ENCODE measurements at regions not wholly inside any gene's neighbourhood (a gene's known extent, or its start where the extent isn't known, plus 50 kb on each side); places are given as distances from the start of the nearest gene placed in this dataset.

DNA sequence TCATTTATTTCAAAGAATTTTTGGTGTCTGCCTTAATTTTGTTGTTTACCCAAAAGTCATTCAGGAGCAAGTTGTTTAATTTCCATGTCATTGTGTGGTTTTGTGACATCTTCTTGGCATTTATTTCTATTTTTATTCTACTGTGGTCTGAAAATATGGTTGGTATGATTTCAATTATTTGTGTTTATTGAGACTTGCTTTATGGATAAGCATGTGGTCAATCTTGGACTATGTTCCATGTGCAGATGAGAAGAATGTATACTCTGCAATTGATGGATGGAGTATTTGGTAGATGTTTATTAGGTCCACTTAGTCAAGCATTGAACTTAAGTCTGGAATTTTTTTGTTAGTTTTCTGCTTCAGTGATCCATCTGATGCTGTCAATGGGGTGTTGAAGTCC is 383.0 kb downstream of the PMP22 start:
- TF ChIP-seq NFIC (IDR thresholded peaks at IDR 0.05) (no peak), EGR1 (IDR thresholded peaks at IDR 0.05) (no peak)
- TF ChIP-seq, protein P1, sequence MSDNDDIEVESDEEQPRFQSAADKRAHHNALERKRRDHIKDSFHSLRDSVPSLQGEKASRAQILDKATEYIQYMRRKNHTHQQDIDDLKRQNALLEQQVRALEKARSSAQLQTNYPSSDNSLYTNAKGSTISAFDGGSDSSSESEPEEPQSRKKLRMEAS (IDR thresholded peaks at IDR 0.05) = no peak

Data from Ishikawa (cell line).